ENCODE measurements at regions not wholly inside any gene's neighbourhood (a gene's known extent, or its start where the extent isn't known, plus 50 kb on each side); places are given as distances from the start of the nearest gene placed in this dataset.
A peak's percentile ranks its signal among the peaks of the same experiment; 100 is the strongest.
"Not testable (repeated sequence)": the region's sequence is repeated elsewhere in the genome, so short reads cannot be mapped to it uniquely, and the experiment has no call there.

GRCh38 chr5:60487885-60488442, 212.0 kb downstream of the DEPDC1B start:
- DNase-seq: no peak

- DNase-seq: no peak
Observed at GRCh38 chr5:60487476-60487875, 212.5 kb downstream of the DEPDC1B start.

- DNase-seq: no peak
Observed at GRCh38 chr5:60485361-60485760, 214.6 kb downstream of the DEPDC1B start.

- no peak for DNase-seq
Observed at GRCh38 chr5:60483050-60483449, 216.9 kb downstream of the DEPDC1B start.

- DNase-seq: no peak
Observed at GRCh38 chr5:60482301-60482700, 217.7 kb downstream of the DEPDC1B start.

GRCh38 chr5:60479542-60479941, 220.4 kb downstream of the DEPDC1B start:
- DNase-seq: no peak

GRCh38 chr5:60477849-60478248, 222.1 kb downstream of the DEPDC1B start:
- DNase-seq: no peak

- no peak for DNase-seq
Observed at GRCh38 chr5:60473654-60474053, 226.3 kb downstream of the DEPDC1B start.

- not testable (repeated sequence) for DNase-seq
Observed at GRCh38 chr5:60473027-60473426, 226.9 kb downstream of the DEPDC1B start.

- DNase-seq: no peak
Observed at GRCh38 chr5:60470881-60471280, 229.1 kb downstream of the DEPDC1B start.

GRCh38 chr5:60469286-60469685, 230.7 kb downstream of the DEPDC1B start:
- DNase-seq: no peak

GRCh38 chr5:60463179-60463868, 236.6 kb downstream of the DEPDC1B start:
- DNase-seq: peak; percentile 11

GRCh38 chr5:60458666-60459065, 241.3 kb downstream of the DEPDC1B start:
- DNase-seq: no peak

GRCh38 chr5:60457233-60457632, 242.7 kb downstream of the DEPDC1B start:
- no peak for DNase-seq

- DNase-seq: no peak
Observed at GRCh38 chr5:60455589-60455988, 244.4 kb downstream of the DEPDC1B start.

GRCh38 chr5:60454277-60454676, 245.7 kb downstream of the DEPDC1B start:
- not testable (repeated sequence) for DNase-seq

GRCh38 chr5:60453186-60453976, 246.6 kb downstream of the DEPDC1B start:
- DNase-seq: no peak

GRCh38 chr5:60448600-60448999, 251.4 kb downstream of the DEPDC1B start:
- DNase-seq: no peak

- DNase-seq: no peak
Observed at GRCh38 chr5:60447488-60447920, 252.5 kb downstream of the DEPDC1B start.

GRCh38 chr5:60446917-60447316, 253.0 kb downstream of the DEPDC1B start:
- no peak for DNase-seq

GRCh38 chr5:60445921-60446320, 254.0 kb downstream of the DEPDC1B start:
- DNase-seq: no peak

GRCh38 chr5:60445427-60445826, 254.5 kb downstream of the DEPDC1B start:
- DNase-seq: no peak

GRCh38 chr5:60444661-60445360, 255.2 kb downstream of the DEPDC1B start:
- no peak for DNase-seq
